KMS-11 (cell line): ENCODE measurements at regions not wholly inside any gene's neighbourhood (a gene's known extent, or its start where the extent isn't known, plus 50 kb on each side); places are given as distances from the start of the nearest gene placed in this dataset.

Experiments
- H2AFZ ChIP-seq: fragments of 200-600 bp; sonication (generic); 2 replicates; pipeline ENCODE4 v1.6.1; 2016; ENCODE audit warnings: antibody characterized with exemption, mixed run types, low read depth
- H3K27ac ChIP-seq: fragments of 200-600 bp; sonication (generic); 2 replicates; pipeline ENCODE4 v1.6.1; 2016; ENCODE audit warnings: mild to moderate bottlenecking, mixed run types
- H3K27me3 ChIP-seq: fragments of 200-600 bp; sonication (generic); 2 replicates; pipeline ENCODE4 v1.6.1; 2017; ENCODE audit warnings: mild to moderate bottlenecking, low read depth, mixed run types, moderate library complexity; ENCODE audit not compliant: insufficient read depth
- H3K36me3 ChIP-seq: fragments of 200-600 bp; sonication (generic); 2 replicates; pipeline ENCODE4 v1.6.1; 2017; ENCODE audit warnings: mild to moderate bottlenecking, mixed run types; ENCODE audit not compliant: insufficient read depth
- H3K4me1 ChIP-seq: fragments of 200-600 bp; sonication (generic); 2 replicates; pipeline ENCODE4 v1.6.1; 2016; ENCODE audit warnings: mild to moderate bottlenecking, low read depth, mixed run types; ENCODE audit not compliant: poor library complexity, severe bottlenecking
- H3K4me2 ChIP-seq: fragments of 200-600 bp; sonication (generic); 2 replicates; pipeline ENCODE4 v1.7.0; 2016; ENCODE audit warnings: mild to moderate bottlenecking, mixed run types
- H3K4me3 ChIP-seq: fragments of 200-600 bp; sonication (generic); IDR thresholded peaks from 2 replicates; pipeline ENCODE4 v1.6.1; 2017; ENCODE audit warnings: low read depth, low read length, mixed read lengths; ENCODE audit not compliant: insufficient read depth
- H3K79me2 ChIP-seq: fragments of 200-600 bp; sonication (generic); 2 replicates; pipeline ENCODE4 v1.6.1; 2016; ENCODE audit warnings: low read depth, mixed run types; ENCODE audit not compliant: insufficient read depth
- H3K9ac ChIP-seq: fragments of 200-600 bp; sonication (generic); 2 replicates; pipeline ENCODE4 v1.6.1; 2016; ENCODE audit warnings: mild to moderate bottlenecking, mixed run types
- H4K20me1 ChIP-seq: fragments of 200-600 bp; sonication (generic); 2 replicates; pipeline ENCODE4 v1.6.1; 2016; ENCODE audit warnings: mild to moderate bottlenecking, mixed run types; ENCODE audit not compliant: insufficient read depth
- CTCF ChIP-seq: fragments of 200-600 bp; sonication (generic); conservative IDR thresholded peaks from 2 replicates; pipeline ENCODE4 v1.6.1; 2017; ENCODE audit warnings: low read depth, mild to moderate bottlenecking, antibody characterized with exemption, low read length, moderate library complexity, mixed read lengths

DNA sequence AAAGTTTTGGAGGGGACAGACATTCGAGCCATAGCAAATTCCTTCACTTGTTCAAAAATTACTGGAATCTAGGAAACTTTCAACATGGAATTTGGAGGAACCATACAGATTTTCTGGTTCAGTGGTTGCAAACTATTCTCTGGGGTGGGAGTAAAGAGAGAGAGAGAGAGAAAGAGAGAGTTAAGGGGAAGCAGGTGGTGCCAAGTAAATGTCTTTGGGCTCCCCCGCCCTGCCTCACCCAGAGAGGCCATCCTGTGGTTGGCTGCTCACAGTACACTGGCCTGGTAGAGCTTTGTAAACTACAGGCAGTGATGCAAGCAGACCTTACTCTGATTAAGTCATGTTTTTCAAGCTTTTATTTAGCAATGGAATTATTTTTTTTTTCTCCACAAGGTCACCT, 82.6 kb downstream of the ADAMTS15 start:
- Histone ChIP-seq H3K9ac (no peak overlapping the region), H3K4me3 (no peak overlapping the region), H3K27me3 (no peaks in the 10 kb centered on the region), H3K27ac (no peak overlapping the region), H3K79me2 (no peaks in the 10 kb centered on the region), H3K36me3 (no peaks in the 10 kb centered on the region), H3K4me2 (no peak overlapping the region), H4K20me1 (no peaks in the 10 kb centered on the region), H2AFZ (no peak overlapping the region), H3K4me1 (no peaks in the 10 kb centered on the region)
- no peak for TF ChIP-seq CTCF

DNA sequence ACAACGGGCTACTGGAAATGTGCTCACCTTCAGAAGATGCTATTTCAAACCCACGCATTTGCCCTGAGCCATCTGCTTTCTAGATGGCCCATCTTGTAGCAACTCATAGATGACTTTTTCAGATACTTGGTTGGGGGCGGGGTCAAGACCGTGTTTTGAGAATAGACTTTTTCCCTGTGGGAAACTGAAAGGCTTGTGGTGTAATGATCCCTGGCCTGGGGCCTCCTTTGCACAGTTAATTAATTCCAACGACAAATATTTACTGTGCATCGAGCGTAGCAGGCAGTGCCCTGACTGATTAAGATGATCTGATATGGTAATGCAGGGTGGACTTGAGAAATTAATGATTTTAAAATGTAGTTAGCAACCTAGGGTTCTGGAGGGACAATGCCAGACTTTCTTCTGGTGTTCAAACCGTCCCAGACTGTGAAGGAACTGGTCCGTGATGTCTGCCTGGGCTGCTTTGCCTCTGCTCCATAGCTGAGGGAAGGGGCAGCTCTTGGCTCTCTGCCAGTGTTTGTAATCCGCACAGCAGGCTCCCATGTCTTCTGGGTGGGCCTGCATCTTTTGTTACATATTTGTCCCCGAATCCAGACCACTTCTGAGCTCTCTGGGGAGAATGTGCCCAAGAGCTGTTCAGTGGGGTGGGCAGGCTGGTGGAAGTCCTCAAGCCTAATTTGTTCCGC, 84.8 kb downstream of the ADAMTS15 start:
- H3K4me1 ChIP-seq, result no peaks in the 10 kb centered on the region
- H4K20me1 ChIP-seq, result no peaks in the 10 kb centered on the region
- H3K79me2 ChIP-seq, result no peaks in the 10 kb centered on the region
- no peaks in the 10 kb centered on the region for H3K27me3 ChIP-seq
- H3K4me3 ChIP-seq, result no peak overlapping the region
- H2AFZ ChIP-seq, result no peak overlapping the region
- no peak overlapping the region for H3K9ac ChIP-seq
- H3K36me3 ChIP-seq, result no peaks in the 10 kb centered on the region
- no peak overlapping the region for H3K27ac ChIP-seq
- no peak overlapping the region for H3K4me2 ChIP-seq
- TF ChIP-seq CTCF, result no peak

GRCh38 chr11:130533871-130534270, 85.4 kb downstream of the ADAMTS15 start:
- H3K27me3 ChIP-seq, result no peaks in the 10 kb centered on the region
- no peak overlapping the region for H3K27ac ChIP-seq
- H3K4me1 ChIP-seq, result no peaks in the 10 kb centered on the region
- H4K20me1 ChIP-seq, result no peaks in the 10 kb centered on the region
- no peak overlapping the region for H2AFZ ChIP-seq
- no peak for TF ChIP-seq CTCF
- no peaks in the 10 kb centered on the region for H3K36me3 ChIP-seq
- no peak overlapping the region for H3K9ac ChIP-seq
- no peak overlapping the region for H3K4me3 ChIP-seq
- no peak overlapping the region for H3K4me2 ChIP-seq
- no peaks in the 10 kb centered on the region for H3K79me2 ChIP-seq

- no peak for TF ChIP-seq CTCF
Observed at GRCh38 chr11:130534551-130534950, 86.1 kb downstream of the ADAMTS15 start.

More at GRCh38 chr11:130534551-130534950, 86.1 kb downstream of the ADAMTS15 start:
- Histone ChIP-seq H3K4me3 (no peak overlapping the region), H3K36me3 (no peaks in the 10 kb centered on the region), H4K20me1 (no peaks in the 10 kb centered on the region), H3K27ac (no peak overlapping the region), H3K79me2 (no peaks in the 10 kb centered on the region), H3K4me2 (no peak overlapping the region), H3K9ac (no peak overlapping the region), H3K27me3 (no peaks in the 10 kb centered on the region), H2AFZ (no peak overlapping the region), H3K4me1 (no peaks in the 10 kb centered on the region)
